Left ventricle myocardium inferior (tissue), 1 donor: ENCODE measurements at regions not wholly inside any gene's neighbourhood (a gene's known extent, or its start where the extent isn't known, plus 50 kb on each side); places are given as distances from the start of the nearest gene placed in this dataset.

ENCODE experiments used
- DNase-seq: peaks from one replicate; pipeline ENCODE4 v3.0.0-alpha.2; 2020
- H3K27ac ChIP-seq: fragments of 200-600 bp; replicated peaks from 2 replicates; pipeline ENCODE4 v1.8.0; 2021
- H3K27me3 ChIP-seq: fragments of 200-600 bp; 2 replicates; pipeline ENCODE4 v1.8.0; 2021; ENCODE audit warnings: low read depth
- H3K36me3 ChIP-seq: fragments of 200-600 bp; 2 replicates; pipeline ENCODE4 v1.8.0; 2021
- H3K4me1 ChIP-seq: fragments of 200-600 bp; 2 replicates; pipeline ENCODE4 v1.8.0; 2021
- H3K4me3 ChIP-seq: fragments of 200-600 bp; 2 replicates; pipeline ENCODE4 v1.8.0; 2021; ENCODE audit warnings: mild to moderate bottlenecking, moderate library complexity
- H3K9me3 ChIP-seq: fragments of 200-600 bp; replicated peaks from 2 replicates; pipeline ENCODE4 v1.8.0; 2021
- intact Hi-C: fragments of 100-400 bp; cut with micrococcal nuclease; formaldehyde crosslinking; loops from one replicate; pipeline ENCODE4 v1.11.0; 2022
- TF ChIP-seq, protein P1 (sequence below): fragments of 200-600 bp; IDR thresholded peaks from 2 replicates; pipeline ENCODE4 v1.8.0; 2021; ENCODE audit warnings: antibody characterized with exemption, mild to moderate bottlenecking, borderline replicate concordance
- donor health status: DM: no; HTN: yes; CAD: no; lungs with severe emphysema.

DNA sequence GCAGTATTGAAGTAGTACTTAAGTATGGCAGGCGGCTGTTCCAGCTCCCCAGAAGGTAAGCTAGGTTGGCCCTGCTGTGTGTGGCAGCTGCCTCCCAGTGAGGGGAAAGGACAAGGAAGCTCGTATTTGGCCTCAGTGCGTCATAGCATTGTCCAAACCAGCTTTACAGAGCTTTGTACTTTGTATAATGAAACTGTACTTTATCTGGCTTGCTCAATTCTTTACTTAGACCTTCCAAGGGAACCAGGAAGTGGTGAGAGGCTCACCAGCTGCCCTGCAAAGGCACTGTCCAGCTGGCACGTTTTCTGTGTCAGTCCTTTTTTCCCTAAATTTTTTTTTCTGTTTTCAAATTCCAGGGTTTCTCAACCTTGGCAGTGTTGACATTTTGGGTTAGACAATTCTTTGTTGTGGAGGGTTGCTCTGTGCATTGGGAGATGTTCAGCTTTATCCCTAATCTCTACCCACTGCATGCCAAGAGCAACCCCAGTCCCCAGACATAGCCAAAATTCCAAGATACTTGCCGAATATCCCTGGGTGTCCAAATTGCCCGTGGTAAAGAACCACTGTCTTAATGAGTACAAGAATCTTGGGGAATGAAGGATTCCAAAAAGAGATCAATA lies 474.5 kb downstream of the LRRC70 start:
- TF ChIP-seq, protein P1, sequence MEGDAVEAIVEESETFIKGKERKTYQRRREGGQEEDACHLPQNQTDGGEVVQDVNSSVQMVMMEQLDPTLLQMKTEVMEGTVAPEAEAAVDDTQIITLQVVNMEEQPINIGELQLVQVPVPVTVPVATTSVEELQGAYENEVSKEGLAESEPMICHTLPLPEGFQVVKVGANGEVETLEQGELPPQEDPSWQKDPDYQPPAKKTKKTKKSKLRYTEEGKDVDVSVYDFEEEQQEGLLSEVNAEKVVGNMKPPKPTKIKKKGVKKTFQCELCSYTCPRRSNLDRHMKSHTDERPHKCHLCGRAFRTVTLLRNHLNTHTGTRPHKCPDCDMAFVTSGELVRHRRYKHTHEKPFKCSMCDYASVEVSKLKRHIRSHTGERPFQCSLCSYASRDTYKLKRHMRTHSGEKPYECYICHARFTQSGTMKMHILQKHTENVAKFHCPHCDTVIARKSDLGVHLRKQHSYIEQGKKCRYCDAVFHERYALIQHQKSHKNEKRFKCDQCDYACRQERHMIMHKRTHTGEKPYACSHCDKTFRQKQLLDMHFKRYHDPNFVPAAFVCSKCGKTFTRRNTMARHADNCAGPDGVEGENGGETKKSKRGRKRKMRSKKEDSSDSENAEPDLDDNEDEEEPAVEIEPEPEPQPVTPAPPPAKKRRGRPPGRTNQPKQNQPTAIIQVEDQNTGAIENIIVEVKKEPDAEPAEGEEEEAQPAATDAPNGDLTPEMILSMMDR, result no peak
- H3K4me1 ChIP-seq, result no peaks in the 10 kb centered on the region
- H3K27me3 ChIP-seq, result no peaks in the 10 kb centered on the region
- H3K9me3 ChIP-seq, result no peaks in the 10 kb centered on the region
- no peak overlapping the region for H3K4me3 ChIP-seq
- DNase-seq, result peak; percentile 34
- intact Hi-C loops, result no loop called here
- no peaks in the 10 kb centered on the region for H3K36me3 ChIP-seq
- H3K27ac ChIP-seq, result peak overlapping the region; percentile 42

DNA sequence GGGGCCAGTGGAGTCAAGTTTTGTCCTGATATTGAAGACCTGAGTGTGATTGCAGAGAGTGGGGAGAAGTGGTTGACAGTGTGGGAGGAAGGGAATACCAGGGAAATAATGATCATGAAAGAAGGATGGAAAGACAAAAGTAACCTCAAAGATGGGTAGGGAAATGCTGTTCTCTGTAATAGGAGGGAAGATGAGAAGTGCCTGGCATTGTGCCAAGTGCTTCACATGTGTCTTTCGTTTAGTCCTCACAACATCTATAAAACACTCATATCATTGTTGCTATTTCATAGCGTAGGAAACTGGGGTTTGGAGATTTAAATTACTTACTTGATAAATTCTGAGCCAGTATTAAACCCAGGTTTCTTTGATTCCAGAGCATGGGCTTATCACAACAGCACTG lies 472.3 kb downstream of the LRRC70 start:
- Histone ChIP-seq H3K27me3 (no peaks in the 10 kb centered on the region), H3K4me1 (no peaks in the 10 kb centered on the region), H3K27ac (no peak overlapping the region), H3K9me3 (no peaks in the 10 kb centered on the region), H3K4me3 (no peak overlapping the region), H3K36me3 (no peaks in the 10 kb centered on the region)
- intact Hi-C loops, result no loop called here
- TF ChIP-seq, protein P1, result no peak
- DNase-seq, result no peak

DNA sequence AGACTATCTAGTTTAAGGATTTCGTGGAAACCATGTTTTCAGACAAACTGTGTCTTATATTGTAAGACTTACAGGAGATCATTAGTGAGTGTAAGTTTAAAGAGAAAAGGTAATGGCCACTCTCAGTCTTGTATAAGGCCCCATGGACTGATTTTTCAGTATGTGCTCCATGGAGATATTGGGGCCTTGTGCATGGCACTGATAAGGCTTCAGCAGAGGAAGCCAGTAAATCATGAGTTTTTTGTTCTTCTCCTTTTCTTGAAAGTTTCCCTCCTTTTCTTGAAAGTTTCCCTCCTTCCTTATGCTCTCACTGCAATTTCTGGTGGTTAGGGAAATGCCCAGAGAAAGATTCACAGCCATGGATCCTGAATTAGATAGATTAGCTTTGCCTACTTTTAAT lies 471.3 kb downstream of the LRRC70 start:
- intact Hi-C loops, result no loop called here
- DNase-seq, result no peak

DNA sequence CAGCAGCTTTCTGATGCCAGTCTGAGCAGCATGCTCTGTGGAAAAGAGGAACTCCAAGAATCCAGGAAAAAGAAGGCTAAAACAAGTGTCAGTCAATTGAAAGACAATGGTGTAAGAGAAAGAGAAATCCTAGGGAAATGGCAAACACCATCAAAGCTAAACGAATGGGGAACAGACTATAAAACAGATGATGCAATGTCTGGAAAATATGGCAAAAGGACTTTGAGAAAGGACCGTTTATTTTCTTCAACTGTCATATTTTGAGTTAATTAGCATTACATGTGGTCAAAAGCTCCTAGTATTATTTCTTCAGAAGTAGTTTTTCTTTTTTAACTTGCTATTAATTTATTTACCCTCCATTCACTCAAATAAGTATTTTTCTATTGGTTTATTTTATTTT lies 465.2 kb downstream of the LRRC70 start:
- TF ChIP-seq, protein P1, result no peak
- no peak for DNase-seq
- Histone ChIP-seq H3K27ac (no peak overlapping the region), H3K4me1 (no peaks in the 10 kb centered on the region), H3K4me3 (no peak overlapping the region), H3K27me3 (no peaks in the 10 kb centered on the region), H3K9me3 (no peaks in the 10 kb centered on the region), H3K36me3 (no peaks in the 10 kb centered on the region)
- intact Hi-C loops, result no loop called here

More for the DNA sequence above, 471.3 kb downstream of the LRRC70 start:
- Histone ChIP-seq H3K27me3 (no peaks in the 10 kb centered on the region), H3K9me3 (no peaks in the 10 kb centered on the region), H3K4me3 (no peak overlapping the region), H3K36me3 (no peaks in the 10 kb centered on the region), H3K4me1 (no peaks in the 10 kb centered on the region), H3K27ac (no peak overlapping the region)
- TF ChIP-seq, protein P1, result no peak

DNA sequence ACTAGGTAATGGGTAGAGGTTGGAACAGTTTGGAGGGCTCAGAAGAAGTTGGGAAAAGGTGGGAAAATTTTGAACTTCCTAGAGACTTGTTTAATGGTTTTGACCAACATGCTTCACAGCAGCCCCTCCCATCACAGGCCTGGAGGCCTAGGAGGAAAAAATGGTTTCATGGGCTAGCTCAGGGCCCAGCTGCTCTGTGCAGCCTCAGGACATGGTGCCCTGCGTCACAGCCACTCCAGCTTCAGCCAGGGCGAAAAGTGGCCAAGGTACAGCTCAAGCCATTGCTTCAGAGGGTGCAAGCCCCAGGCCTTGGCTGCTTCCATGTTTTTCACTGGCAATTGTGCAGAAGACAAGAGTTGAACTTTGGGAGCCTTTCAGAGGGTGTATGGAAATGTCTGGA lies 453.7 kb downstream of the LRRC70 start:
- Histone ChIP-seq H3K27me3 (no peaks in the 10 kb centered on the region), H3K9me3 (peaks cover 34% of the 10 kb centered on the region), H3K4me3 (no peak overlapping the region), H3K36me3 (no peaks in the 10 kb centered on the region), H3K27ac (no peak overlapping the region), H3K4me1 (no peaks in the 10 kb centered on the region)
- intact Hi-C loops, result no loop called here
- no peak for DNase-seq
- TF ChIP-seq, protein P1, result no peak
